Esophagus squamous epithelium (tissue), 5 donors: ENCODE measurements at regions not wholly inside any gene's neighbourhood (a gene's known extent, or its start where the extent isn't known, plus 50 kb on each side); places are given as distances from the start of the nearest gene placed in this dataset.

Source experiments
- DNase-seq: peaks from one replicate; lab custom pipeline; 2025; lab: John Stamatoyannopoulos, UW
- H3K27ac ChIP-seq, 4 donors: fragments of 200-600 bp; sonication (generic); one replicate each; pipeline ENCODE4 v1.5.1; 2016 to 2019; ENCODE audit warnings: mild to moderate bottlenecking in 1 of 4
- H3K27me3 ChIP-seq, 4 donors: fragments of 200-600 bp; sonication (generic); 1 replicate in 3 of 4; 2 replicates in 1 of 4; pipeline versions ENCODE4 v1.5.1 to v1.6.0; 2017 to 2021; ENCODE audit warnings: antibody characterized with exemption in 1 of 4
- H3K36me3 ChIP-seq, 3 donors: fragments of 200-600 bp; sonication (generic); one replicate each; pipeline ENCODE4 v1.5.1; 2016 to 2019
- H3K4me1 ChIP-seq, 3 donors: fragments of 200-600 bp; sonication (generic); one replicate each; pipeline ENCODE4 v1.5.1; 2017 to 2019
- H3K4me3 ChIP-seq, 4 donors: fragments of 200-600 bp; sonication (generic); 1 replicate in 3 of 4; 2 replicates in 1 of 4; pipeline ENCODE4 v1.5.1; 2016 to 2019; ENCODE audit warnings: mild to moderate bottlenecking in 2 of 4, moderate library complexity in 1 of 4
- H3K9me3 ChIP-seq, 3 donors: fragments of 200-600 bp; sonication (generic); one replicate each; pipeline ENCODE4 v1.5.1; 2016 to 2019
- CTCF ChIP-seq, 6 experiments: fragments of 450-650 bp in 4 of 6; fragments of 200-600 bp in 2 of 6; sonication (generic) in 2 of 6; IDR thresholded peaks; one replicate each; pipeline ENCODE4 v1.5.1; 2016 to 2019; ENCODE audit warnings: antibody characterized with exemption in 6 of 6, mild to moderate bottlenecking in 4 of 6, moderate library complexity in 4 of 6
- POLR2A ChIP-seq, 4 donors: fragments of 450-650 bp; IDR thresholded peaks; one replicate each; pipeline ENCODE4 v1.6.1; 2017; ENCODE audit warnings: antibody characterized with exemption in 4 of 4, mild to moderate bottlenecking in 4 of 4, moderate library complexity in 3 of 4
- WGBS, 2 donors: methylation state at CpG; one replicate each; pipeline ENCODE4 v1.1.5; 2018; 5-methylcytosine and 5-hydroxymethylcytosine counted together
- intact Hi-C: fragments of 100-400 bp; cut with DNase I; formaldehyde crosslinking; loops from one replicate; pipeline ENCODE4 v1.15.0; 2022
- donor health status: DM: yes; HTN: yes; CAD: no.

- Histone ChIP-seq H3K4me1 (no peaks in the 10 kb centered on the region), H3K27me3 (no peaks in the 10 kb centered on the region), H3K9me3 (no peaks in the 10 kb centered on the region), H3K27ac (no peak overlapping the region), H3K4me3 (no peak overlapping the region), H3K36me3 (no peaks in the 10 kb centered on the region)
- no peak for DNase-seq
- 53 to 57% methylated on average over 2 of the region's 2 CpGs for WGBS, 2 donors
- no peak for TF ChIP-seq CTCF (IDR thresholded peaks at IDR 0.05)
- no peak for TF ChIP-seq POLR2A (IDR thresholded peaks at IDR 0.05)
- intact Hi-C loops, result no loop called here
Observed at GRCh38 chr14:21937996-21938395, 264.4 kb upstream of the OR4E1 start.

- intact Hi-C loops, result no loop called here
- no peaks in the 10 kb centered on the region for H3K4me1 ChIP-seq
- no peaks in the 10 kb centered on the region for H3K36me3 ChIP-seq
- no peak overlapping the region for H3K27ac ChIP-seq
- H3K27me3 ChIP-seq, result no peaks in the 10 kb centered on the region
- WGBS, 2 donors, result 25 to 32% methylated on average over 1 of the region's 1 CpG
- no peak for DNase-seq
- no peaks in the 10 kb centered on the region for H3K9me3 ChIP-seq
- peak in 3 of 6 experiments; percentile 31 to 32 (median 31) for TF ChIP-seq CTCF (IDR thresholded peaks at IDR 0.05)
- no peak for TF ChIP-seq POLR2A (IDR thresholded peaks at IDR 0.05)
- no peak overlapping the region for H3K4me3 ChIP-seq
Observed at GRCh38 chr14:21933681-21934080, 260.1 kb upstream of the OR4E1 start.

GRCh38 chr14:21924479-21924878 is 250.9 kb upstream of the OR4E1 start:
- Histone ChIP-seq H3K4me3 (no peak overlapping the region), H3K4me1 (no peaks in the 10 kb centered on the region), H3K9me3 (no peaks in the 10 kb centered on the region), H3K27ac (peak overlapping the region in 1 of 4 donors; percentile 15), H3K27me3 (no peaks in the 10 kb centered on the region), H3K36me3 (no peaks in the 10 kb centered on the region)
- TF ChIP-seq CTCF (IDR thresholded peaks at IDR 0.05), result no peak
- no peak for TF ChIP-seq POLR2A (IDR thresholded peaks at IDR 0.05)
- DNase-seq, result no peak
- 52 to 76% methylated on average over 5 of the region's 5 CpGs for WGBS, 2 donors
- intact Hi-C loops, result no loop called here

- Histone ChIP-seq H3K27me3 (no peaks in the 10 kb centered on the region), H3K9me3 (no peaks in the 10 kb centered on the region), H3K4me3 (no peak overlapping the region), H3K27ac (peak overlapping the region in 1 of 4 donors; percentile 15), H3K4me1 (no peaks in the 10 kb centered on the region), H3K36me3 (no peaks in the 10 kb centered on the region)
- intact Hi-C loops, result no loop called here
- TF ChIP-seq CTCF (IDR thresholded peaks at IDR 0.05) (no peak), POLR2A (IDR thresholded peaks at IDR 0.05) (no peak)
- DNase-seq, result no peak
Observed at GRCh38 chr14:21923820-21924219, 250.2 kb upstream of the OR4E1 start.

- no peaks in the 10 kb centered on the region for H3K4me1 ChIP-seq
- no peak for DNase-seq
- intact Hi-C loops, result no loop called here
- TF ChIP-seq CTCF (IDR thresholded peaks at IDR 0.05) (no peak), POLR2A (IDR thresholded peaks at IDR 0.05) (no peak)
- 42 to 77% methylated on average over 1 of the region's 1 CpG for WGBS, 2 donors
- no peak overlapping the region for H3K27ac ChIP-seq
- no peaks in the 10 kb centered on the region for H3K27me3 ChIP-seq
- no peaks in the 10 kb centered on the region for H3K36me3 ChIP-seq
- no peak overlapping the region for H3K4me3 ChIP-seq
- H3K9me3 ChIP-seq, result no peaks in the 10 kb centered on the region
Observed at GRCh38 chr14:21921453-21921852, 247.8 kb upstream of the OR4E1 start.
